Activated CD8-positive, alpha-beta T cell treated with anti-CD3 and anti-CD28 coated beads, Interleukin-2, amount 10 ng/mL, durations not matched to agents 7 days and 5 days (primary cell): ENCODE measurements at regions not wholly inside any gene's neighbourhood (a gene's known extent, or its start where the extent isn't known, plus 50 kb on each side); places are given as distances from the start of the nearest gene placed in this dataset.
"Not testable (repeated sequence)": the region's sequence is repeated elsewhere in the genome, so short reads cannot be mapped to it uniquely, and the experiment has no call there.

Experiments used
- ATAC-seq: fragments of 150-1000 bp; cut with Tn5 transposase; one replicate; pipeline ENCODE4 v1.10.0; 2021; ENCODE audit warnings: moderate library complexity
- CTCF ChIA-PET: fragments of 350-600 bp; sonication (Branson Sonifier 250); formaldehyde crosslinking; loops from one replicate; lab custom pipeline; 2021; ENCODE audit warnings: antibody characterized with exemption; lab: Charles Lee
- POLR2A ChIA-PET: fragments of 350-600 bp; sonication (Branson Sonifier 250); formaldehyde crosslinking; loops from one replicate; lab custom pipeline; 2021; ENCODE audit warnings: antibody characterized with exemption; lab: Charles Lee
- DNase-seq: peaks from one replicate; pipeline ENCODE4 v3.0.0-alpha.2; 2020
- H3K27ac Mint-ChIP-seq: one replicate; pipeline ENCODE4 v1.8.0; 2021; ENCODE audit warnings: mild to moderate bottlenecking, mixed read lengths
- H3K27me3 Mint-ChIP-seq: one replicate; pipeline ENCODE4 v1.8.0; 2021; ENCODE audit warnings: low read depth, mixed read lengths
- H3K36me3 Mint-ChIP-seq: one replicate; pipeline ENCODE4 v1.8.0; 2021; ENCODE audit warnings: low read depth, mixed read lengths
- H3K4me1 Mint-ChIP-seq: one replicate; pipeline ENCODE4 v1.8.0; 2021; ENCODE audit warnings: low read depth, mixed read lengths
- H3K4me3 Mint-ChIP-seq: one replicate; pipeline ENCODE4 v1.8.0; 2021; ENCODE audit warnings: mild to moderate bottlenecking, mixed read lengths
- H3K9me3 Mint-ChIP-seq: one replicate; pipeline ENCODE4 v1.8.0; 2022; ENCODE audit warnings: mixed read lengths; ENCODE audit not compliant: insufficient read depth

DNA sequence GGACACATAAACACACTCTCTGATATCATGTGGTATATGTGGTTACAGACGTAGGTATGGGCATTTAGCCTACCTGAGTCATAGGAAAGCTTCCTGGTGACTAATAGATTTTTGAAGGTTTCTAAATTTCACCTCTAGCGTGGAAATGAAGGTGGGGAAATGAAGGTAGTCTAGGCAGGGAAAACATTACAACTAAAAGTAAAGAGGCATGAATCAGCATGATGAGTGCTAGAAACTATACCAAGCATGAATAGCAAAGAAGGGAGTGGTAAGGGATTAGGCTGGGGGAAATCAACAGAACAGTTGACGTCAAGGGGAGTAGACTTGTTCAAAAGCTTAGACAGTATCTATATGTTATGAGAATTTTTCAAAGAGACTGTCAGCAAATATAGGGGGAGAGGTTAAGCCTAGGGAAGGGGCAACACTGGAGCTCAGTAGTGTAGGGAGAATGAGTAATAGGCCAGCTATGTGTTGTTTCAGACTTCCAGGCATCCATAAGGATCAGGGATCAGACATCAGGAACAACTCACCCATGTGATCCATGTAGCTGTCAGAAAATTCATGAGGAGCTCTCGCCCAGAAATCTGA lies 279.3 kb upstream of the DIPK2B start:
- CTCF ChIA-PET: no interaction called here
- no peaks in the 10 kb centered on the region for H3K27me3 Mint-ChIP-seq
- no peaks in the 10 kb centered on the region for H3K9me3 Mint-ChIP-seq
- H3K4me1 Mint-ChIP-seq: no peaks in the 10 kb centered on the region
- H3K4me3 Mint-ChIP-seq: no peak overlapping the region
- ATAC-seq: no peak
- DNase-seq: no peak
- no peak overlapping the region for H3K27ac Mint-ChIP-seq
- H3K36me3 Mint-ChIP-seq: no peaks in the 10 kb centered on the region
- POLR2A ChIA-PET: no interaction called here

DNA sequence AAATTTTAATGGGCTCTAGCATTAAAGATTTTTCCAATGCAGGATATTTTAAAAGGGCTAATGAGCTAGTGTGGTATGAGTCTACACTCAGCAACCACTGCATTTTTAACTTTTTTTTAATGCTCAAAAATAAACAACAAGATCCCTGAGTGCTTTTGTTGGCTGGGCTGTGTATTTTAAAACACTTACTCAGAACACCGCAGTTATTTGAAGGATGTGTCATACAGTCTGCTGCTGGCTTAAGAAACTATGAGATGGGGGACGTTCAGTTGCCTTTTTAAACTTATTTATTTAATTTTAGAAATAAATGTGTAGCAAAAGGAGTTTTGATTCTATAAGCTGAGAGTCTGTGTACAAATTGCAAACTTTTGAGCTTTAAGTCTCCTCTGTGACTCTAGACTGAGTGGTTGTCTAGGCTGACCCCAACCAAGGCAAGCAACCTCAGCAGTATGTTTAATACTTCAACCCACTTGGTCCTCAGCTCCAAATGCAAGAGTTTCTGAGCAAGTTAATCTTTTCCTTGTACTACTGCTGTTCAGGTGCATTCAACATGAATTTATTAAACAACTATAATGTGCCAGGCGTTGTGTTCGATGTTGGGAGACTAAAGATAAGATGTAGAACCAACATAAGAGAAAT lies 278.6 kb upstream of the DIPK2B start:
- H3K4me1 Mint-ChIP-seq: no peaks in the 10 kb centered on the region
- H3K27ac Mint-ChIP-seq: no peak overlapping the region
- ATAC-seq: no peak
- no peak overlapping the region for H3K4me3 Mint-ChIP-seq
- no peaks in the 10 kb centered on the region for H3K36me3 Mint-ChIP-seq
- no peaks in the 10 kb centered on the region for H3K9me3 Mint-ChIP-seq
- POLR2A ChIA-PET: no interaction called here
- no peaks in the 10 kb centered on the region for H3K27me3 Mint-ChIP-seq
- CTCF ChIA-PET: no interaction called here
- DNase-seq: no peak

DNA sequence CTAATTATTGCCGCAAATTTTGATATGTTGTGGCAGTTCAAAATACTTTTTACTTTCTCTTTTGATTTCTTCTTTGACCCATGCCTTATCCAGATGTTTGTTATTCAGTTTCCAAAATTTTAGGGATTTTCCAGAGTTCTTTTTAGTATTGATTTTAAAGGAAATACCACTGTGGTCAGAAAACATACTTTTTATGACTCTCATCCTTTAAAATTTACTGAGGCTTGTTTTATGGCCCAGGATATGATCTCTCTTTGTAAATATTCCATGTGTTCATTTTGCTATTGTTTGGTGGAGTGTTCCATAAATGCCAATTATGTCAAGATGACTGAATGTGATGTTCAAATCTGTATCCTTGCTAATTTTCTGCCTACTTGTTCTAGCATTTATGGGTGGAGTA lies 272.3 kb upstream of the DIPK2B start:
- Mint-ChIP-seq H3K36me3 (no peaks in the 10 kb centered on the region), H3K27me3 (peaks cover 3% of the 10 kb centered on the region), H3K27ac (no peak overlapping the region), H3K4me1 (no peaks in the 10 kb centered on the region), H3K9me3 (no peaks in the 10 kb centered on the region), H3K4me3 (no peak overlapping the region)
- DNase-seq (no peak), ATAC-seq (no peak)
- ChIA-PET CTCF (no interaction called here), POLR2A (no interaction called here)

GRCh38 chrX:45467537-45467936 lies 266.9 kb upstream of the DIPK2B start:
- POLR2A ChIA-PET, H3K4me3 Mint-ChIP-seq, H3K4me1 Mint-ChIP-seq, CTCF ChIA-PET, H3K36me3 Mint-ChIP-seq, DNase-seq, H3K27me3 Mint-ChIP-seq, ATAC-seq, H3K9me3 Mint-ChIP-seq, H3K27ac Mint-ChIP-seq: not testable (repeated sequence)

GRCh38 chrX:45455732-45456131 lies 255.1 kb upstream of the DIPK2B start:
- ATAC-seq, DNase-seq, POLR2A ChIA-PET, H3K27me3 Mint-ChIP-seq, H3K36me3 Mint-ChIP-seq, H3K4me3 Mint-ChIP-seq, H3K9me3 Mint-ChIP-seq, CTCF ChIA-PET, H3K27ac Mint-ChIP-seq, H3K4me1 Mint-ChIP-seq: not testable (repeated sequence)

GRCh38 chrX:45454290-45454689 lies 253.6 kb upstream of the DIPK2B start:
- ATAC-seq: no peak
- H3K27ac Mint-ChIP-seq: no peak overlapping the region
- no peak for DNase-seq
- ChIA-PET CTCF (no interaction called here), POLR2A (no interaction called here)
- peaks cover 4% of the 10 kb centered on the region for H3K27me3 Mint-ChIP-seq
- H3K4me3 Mint-ChIP-seq: no peak overlapping the region
- no peaks in the 10 kb centered on the region for H3K4me1 Mint-ChIP-seq
- no peaks in the 10 kb centered on the region for H3K36me3 Mint-ChIP-seq
- H3K9me3 Mint-ChIP-seq: no peaks in the 10 kb centered on the region

DNA sequence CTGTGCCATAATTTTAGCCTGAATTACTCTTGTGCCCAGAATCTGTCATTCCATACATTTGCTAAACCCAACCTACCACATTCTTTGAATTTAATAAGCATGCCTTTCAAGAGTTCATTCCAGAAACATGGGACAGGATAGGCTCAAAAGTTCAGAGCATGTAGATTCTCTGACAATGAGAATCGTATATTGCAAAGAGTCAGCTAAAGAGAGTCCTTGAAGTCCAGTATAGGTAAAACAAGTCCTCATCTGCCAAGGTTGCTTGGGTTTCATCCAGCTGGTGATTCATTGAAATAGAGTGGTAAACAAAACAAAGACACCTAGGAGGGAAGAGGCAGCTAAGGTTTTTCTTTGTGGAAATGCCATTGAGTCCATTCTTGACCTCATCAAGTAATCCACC lies 249.3 kb upstream of the DIPK2B start:
- Mint-ChIP-seq H3K4me3 (no peak overlapping the region), H3K9me3 (no peaks in the 10 kb centered on the region), H3K36me3 (no peaks in the 10 kb centered on the region), H3K4me1 (no peaks in the 10 kb centered on the region), H3K27ac (no peak overlapping the region), H3K27me3 (peaks cover 4% of the 10 kb centered on the region)
- ChIA-PET POLR2A (no interaction called here), CTCF (no interaction called here)
- no peak for DNase-seq
- ATAC-seq: no peak

DNA sequence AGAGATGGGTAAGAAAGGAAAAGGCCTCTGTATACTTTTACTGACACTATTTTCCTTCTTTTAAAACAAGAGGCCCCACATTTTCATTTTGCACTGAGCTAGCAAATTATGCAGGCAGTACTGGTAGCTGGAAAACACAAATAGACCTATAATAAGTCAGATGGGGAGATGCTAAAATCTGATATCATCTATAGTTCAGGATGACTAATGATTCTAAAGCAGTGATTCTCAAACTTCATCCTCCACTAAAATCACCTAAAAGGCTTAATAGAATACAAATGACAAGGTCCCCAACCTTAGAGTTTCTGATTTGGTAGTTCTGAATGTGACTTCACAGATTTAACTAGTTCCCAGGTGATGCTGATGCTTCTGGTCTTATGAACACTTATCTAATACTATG lies 247.3 kb upstream of the DIPK2B start:
- POLR2A ChIA-PET: no interaction called here
- no peaks in the 10 kb centered on the region for H3K9me3 Mint-ChIP-seq

DNA sequence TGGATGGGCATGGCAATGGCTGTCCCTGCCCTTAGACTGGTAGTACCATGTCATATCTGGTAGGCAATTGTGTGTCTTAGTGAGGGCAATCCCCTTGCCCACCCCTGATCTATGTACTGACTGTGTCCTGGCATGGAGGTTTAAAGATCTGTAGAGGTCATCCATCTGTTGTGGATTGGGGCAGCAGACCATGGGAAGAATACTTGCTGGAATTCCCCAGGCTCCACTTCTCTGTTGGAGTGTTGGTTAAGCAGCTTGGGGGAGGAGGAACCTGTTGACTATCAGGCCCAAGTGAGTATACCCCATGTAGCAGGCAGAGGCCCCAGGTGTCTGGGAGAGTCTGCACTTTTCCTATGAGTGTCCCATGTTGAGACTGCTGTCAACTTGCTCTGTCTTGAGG lies 246.7 kb upstream of the DIPK2B start:
- ChIA-PET POLR2A (no interaction called here), CTCF (no interaction called here)
- peaks cover 4% of the 10 kb centered on the region for H3K27me3 Mint-ChIP-seq
- no peak overlapping the region for H3K27ac Mint-ChIP-seq
- no peak for DNase-seq
- H3K36me3 Mint-ChIP-seq: no peaks in the 10 kb centered on the region
- H3K4me1 Mint-ChIP-seq: no peaks in the 10 kb centered on the region
- H3K4me3 Mint-ChIP-seq: no peak overlapping the region
- H3K9me3 Mint-ChIP-seq: no peaks in the 10 kb centered on the region
- no peak for ATAC-seq

More for the DNA sequence above, 247.3 kb upstream of the DIPK2B start:
- no peak overlapping the region for H3K4me3 Mint-ChIP-seq
- no peaks in the 10 kb centered on the region for H3K4me1 Mint-ChIP-seq
- no peak for ATAC-seq
- peaks cover 4% of the 10 kb centered on the region for H3K27me3 Mint-ChIP-seq
- no peaks in the 10 kb centered on the region for H3K36me3 Mint-ChIP-seq
- DNase-seq: no peak
- CTCF ChIA-PET: no interaction called here
- no peak overlapping the region for H3K27ac Mint-ChIP-seq

GRCh38 chrX:45445745-45446412 lies 245.2 kb upstream of the DIPK2B start:
- Mint-ChIP-seq H3K4me3 (no peak overlapping the region), H3K27me3 (no peaks in the 10 kb centered on the region), H3K9me3 (no peaks in the 10 kb centered on the region), H3K27ac (no peak overlapping the region), H3K36me3 (no peaks in the 10 kb centered on the region), H3K4me1 (no peaks in the 10 kb centered on the region)
- ATAC-seq (no peak), DNase-seq (no peak)
- CTCF ChIA-PET: no interaction called here
- POLR2A ChIA-PET: no interaction called here

GRCh38 chrX:45437186-45437585 lies 236.5 kb upstream of the DIPK2B start:
- Mint-ChIP-seq H3K4me3 (no peak overlapping the region), H3K27ac (no peak overlapping the region), H3K27me3 (no peaks in the 10 kb centered on the region), H3K36me3 (no peaks in the 10 kb centered on the region), H3K4me1 (no peaks in the 10 kb centered on the region), H3K9me3 (no peaks in the 10 kb centered on the region)
- no peak for DNase-seq
- ATAC-seq: no peak
- CTCF ChIA-PET: no interaction called here
- POLR2A ChIA-PET: interaction anchor here (0.5 kb wide), 1 partner anchor 285 kb away, joined by 3 read pairs; no protein-coding TSS in a partner anchor

GRCh38 chrX:45435481-45435880 lies 234.8 kb upstream of the DIPK2B start:
- Mint-ChIP-seq H3K9me3 (no peaks in the 10 kb centered on the region), H3K36me3 (no peaks in the 10 kb centered on the region), H3K4me1 (no peaks in the 10 kb centered on the region), H3K27me3 (no peaks in the 10 kb centered on the region), H3K4me3 (no peak overlapping the region), H3K27ac (no peak overlapping the region)
- CTCF ChIA-PET: no interaction called here
- DNase-seq: no peak
- POLR2A ChIA-PET: no interaction called here
- no peak for ATAC-seq
